D721Med (cell line): ENCODE measurements at regions not wholly inside any gene's neighbourhood (a gene's known extent, or its start where the extent isn't known, plus 50 kb on each side); places are given as distances from the start of the nearest gene placed in this dataset.
"Not testable (repeated sequence)": the region's sequence is repeated elsewhere in the genome, so short reads cannot be mapped to it uniquely, and the experiment has no call there.

Experiments
- DNase-seq: peaks from one replicate; pipeline ENCODE4 v3.0.0; 2011; ENCODE audit warnings: low spot score; ENCODE audit not compliant: insufficient read length
- FAIRE-seq: peaks from 2 replicates; lab custom pipeline; 2011; peaks lifted over from hg19 to GRCh38; lab: Jason Lieb, UNC
- CTCF ChIP-seq: IDR thresholded peaks from 2 replicates; pipeline ENCODE4 v1.5.1; 2012; ENCODE audit warnings: mild to moderate bottlenecking, control low read depth; ENCODE audit not compliant: insufficient read depth; ENCODE audit errors: missing control alignments

DNA sequence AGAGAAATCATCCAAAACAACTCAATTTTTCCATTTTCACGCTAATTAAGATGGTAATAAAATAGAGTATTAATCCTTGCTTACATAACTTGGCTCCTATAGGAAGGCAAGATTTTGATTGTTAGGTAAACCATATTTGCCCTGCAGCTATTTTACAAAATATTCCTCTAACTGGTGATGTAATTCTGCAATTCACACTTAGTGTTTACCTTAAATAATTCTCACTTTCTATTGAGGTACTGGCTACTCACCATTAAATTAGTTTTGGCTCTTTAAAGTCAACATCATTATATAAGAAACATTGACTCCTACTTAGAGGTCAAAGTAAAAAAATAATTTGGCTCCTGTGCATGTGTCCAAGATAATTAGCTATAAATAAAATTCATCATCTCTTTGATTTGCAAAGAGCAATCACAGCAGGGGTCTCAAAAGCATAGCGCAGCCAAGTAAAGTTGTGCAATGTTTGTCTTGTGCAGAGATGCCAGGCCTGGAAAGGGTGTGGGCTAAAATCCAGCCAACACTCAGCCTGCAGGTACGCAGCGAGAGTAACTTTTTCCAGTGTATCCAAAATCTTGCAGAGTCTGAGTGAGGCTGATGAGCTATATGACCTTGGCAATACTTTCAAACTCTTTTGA, 501.2 kb downstream of the MMUT start:
- FAIRE-seq = no peak
- TF ChIP-seq CTCF = no peak
- no peak for DNase-seq

DNA sequence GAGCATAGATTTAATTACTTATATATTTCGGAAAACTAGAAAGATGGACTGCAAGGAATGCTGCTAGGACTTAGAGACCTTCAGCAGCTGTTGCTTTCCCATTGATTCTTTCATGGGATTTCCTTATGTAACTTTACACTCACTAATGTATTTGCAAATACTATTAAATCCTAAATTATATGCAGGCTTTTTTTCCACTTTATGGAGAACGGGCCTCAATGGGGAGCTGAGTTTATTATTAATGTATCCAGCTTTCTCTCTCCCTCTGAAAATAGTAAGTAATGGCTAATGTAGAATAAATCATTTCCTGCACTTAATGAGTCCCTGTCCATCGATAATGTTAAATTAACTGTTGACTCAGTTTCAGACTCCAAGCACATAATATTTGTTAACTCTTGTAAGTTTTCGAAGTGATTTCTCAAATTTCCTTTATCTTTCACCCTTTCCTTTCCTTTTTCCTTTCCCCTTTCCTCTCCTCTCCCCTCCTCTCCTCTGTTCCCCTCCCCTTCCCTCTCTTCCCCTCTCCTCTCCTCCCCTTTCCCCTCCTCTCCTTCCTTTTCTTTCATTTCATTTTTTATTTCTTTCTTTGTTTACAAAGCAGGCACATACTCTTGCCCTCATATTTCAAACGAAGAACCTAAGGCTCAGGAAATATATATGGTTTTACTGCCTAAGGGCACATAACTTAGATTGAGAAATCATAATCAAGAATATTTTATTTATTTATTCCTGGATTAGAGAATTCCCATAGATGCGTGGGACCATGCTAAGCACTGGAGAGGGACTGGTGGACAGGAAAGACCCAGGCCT, 503.6 kb downstream of the MMUT start:
- no peak for FAIRE-seq
- no peak for DNase-seq
- TF ChIP-seq CTCF = no peak

DNA sequence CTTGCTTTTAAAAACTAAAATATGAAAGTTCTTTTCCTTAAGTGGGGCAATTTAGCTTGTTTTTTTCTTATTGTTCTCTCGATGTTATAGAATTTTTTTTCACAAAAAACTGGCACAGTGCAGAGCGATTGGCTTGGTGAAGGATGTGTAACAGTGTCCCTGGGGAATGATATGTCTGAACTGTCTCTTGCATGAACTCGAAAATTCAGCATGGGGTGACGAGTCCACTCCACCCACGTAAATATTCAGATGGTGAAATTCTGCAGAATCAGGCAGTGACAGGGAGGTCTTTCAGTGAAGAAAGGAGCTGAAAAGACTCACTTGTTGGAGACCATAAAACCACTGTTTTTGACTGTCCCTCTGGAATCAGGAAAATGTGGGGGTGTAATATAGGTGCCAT, 505.3 kb downstream of the MMUT start:
- no peak for TF ChIP-seq CTCF
- DNase-seq (no peak), FAIRE-seq (no peak)

DNA sequence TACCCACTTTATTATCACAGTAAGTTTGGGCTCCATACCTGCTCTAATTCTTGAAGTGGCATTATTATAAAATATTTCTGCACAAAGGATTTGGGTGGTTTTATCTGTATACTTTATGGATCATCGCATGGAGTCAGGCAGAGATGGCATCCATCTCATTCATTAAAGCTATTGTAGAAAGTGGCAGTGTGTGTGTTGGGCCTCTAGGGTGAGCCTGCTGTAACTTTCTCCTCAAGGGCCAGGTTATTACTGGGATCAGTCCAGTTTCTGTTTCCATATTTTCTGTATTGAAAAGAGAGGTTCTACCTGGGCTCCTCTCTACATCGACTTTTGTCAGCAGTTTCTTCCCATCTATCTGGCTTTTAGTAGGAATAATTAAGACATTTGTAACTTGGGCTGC, 511.1 kb downstream of the MMUT start:
- FAIRE-seq = no peak
- DNase-seq = no peak
- TF ChIP-seq CTCF = no peak

- not testable (repeated sequence) for FAIRE-seq, DNase-seq
Observed at GRCh38 chr6:48944276-48944675, 518.8 kb downstream of the MMUT start.

DNA sequence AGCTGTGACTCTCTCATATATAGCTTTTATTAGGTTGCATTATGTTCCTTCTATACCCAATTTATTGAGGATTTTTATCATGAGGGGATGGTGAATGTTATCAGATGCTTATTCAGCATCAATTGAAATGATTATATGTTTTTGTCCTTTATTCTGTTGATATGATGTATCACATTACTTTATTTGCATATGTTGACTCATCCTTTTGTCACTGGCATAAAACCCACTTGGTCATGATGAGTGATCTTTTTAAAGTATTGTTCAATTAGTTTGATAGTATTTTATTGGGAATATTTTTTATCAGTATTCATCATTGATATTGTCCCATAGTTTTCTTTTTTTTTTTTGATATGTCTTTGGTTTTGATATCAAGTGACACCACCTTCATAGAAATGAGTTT, 529.9 kb downstream of the MMUT start:
- no peak for TF ChIP-seq CTCF
- FAIRE-seq = no peak
- DNase-seq = no peak

DNA sequence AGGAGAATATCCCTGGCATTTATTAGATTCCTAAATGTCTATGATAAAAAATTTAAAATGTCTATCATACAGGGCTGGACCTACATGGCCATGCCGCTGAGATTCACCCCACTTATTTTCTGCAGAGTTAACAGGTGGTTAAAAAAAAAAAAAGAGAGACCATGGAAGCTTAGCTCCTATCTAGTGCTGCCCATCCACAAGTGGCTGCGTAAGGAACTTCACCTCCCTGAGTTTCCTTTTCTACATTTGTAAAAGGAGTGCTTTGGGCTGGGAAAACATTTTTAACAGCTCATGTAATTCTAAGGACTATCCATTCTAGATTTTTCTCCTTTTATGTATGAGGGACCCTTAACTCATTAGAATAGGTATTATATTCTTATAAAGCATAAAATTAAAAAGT, 534.1 kb downstream of the MMUT start:
- no peak for FAIRE-seq
- no peak for TF ChIP-seq CTCF
- DNase-seq = no peak
